ENCODE measurements at regions not wholly inside any gene's neighbourhood (a gene's known extent, or its start where the extent isn't known, plus 50 kb on each side); places are given as distances from the start of the nearest gene placed in this dataset.

DNA sequence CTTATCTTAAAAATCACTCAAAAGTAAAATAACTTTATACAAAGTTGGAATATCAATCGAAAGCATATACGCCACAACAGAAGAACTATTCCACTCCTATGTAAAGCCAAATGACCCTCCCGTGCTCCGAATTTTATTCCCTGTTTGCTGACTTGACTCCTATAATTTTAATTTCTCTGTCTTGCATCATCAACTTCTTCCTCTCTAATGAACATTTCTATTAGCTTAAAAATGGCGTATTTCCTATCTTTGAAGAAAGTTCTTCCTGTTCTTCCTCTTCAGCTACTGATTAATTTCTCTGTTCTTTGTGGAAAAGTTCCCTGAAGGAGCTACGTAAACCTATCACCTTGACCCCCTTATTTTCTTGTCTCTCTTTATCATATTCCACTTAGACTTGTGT is 389.3 kb downstream of the LMO7 start:
- no peak for TF ChIP-seq CTCF (optimal IDR thresholded peaks at IDR 0.05 in 1 of 3, IDR thresholded peaks at IDR 0.05 in 1 of 3, conservative IDR thresholded peaks at IDR 0.05 in 1 of 3; ENCODE audit: extremely low read depth in 1 of 3, insufficient read depth in 2 of 3, low read length in 3 of 3)
- TF ChIP-seq EZH2 (IDR thresholded peaks at IDR 0.05; ENCODE audit: low read length) = no peak
